ENCODE measurements at regions not wholly inside any gene's neighbourhood (a gene's known extent, or its start where the extent isn't known, plus 50 kb on each side); places are given as distances from the start of the nearest gene placed in this dataset.

DNA sequence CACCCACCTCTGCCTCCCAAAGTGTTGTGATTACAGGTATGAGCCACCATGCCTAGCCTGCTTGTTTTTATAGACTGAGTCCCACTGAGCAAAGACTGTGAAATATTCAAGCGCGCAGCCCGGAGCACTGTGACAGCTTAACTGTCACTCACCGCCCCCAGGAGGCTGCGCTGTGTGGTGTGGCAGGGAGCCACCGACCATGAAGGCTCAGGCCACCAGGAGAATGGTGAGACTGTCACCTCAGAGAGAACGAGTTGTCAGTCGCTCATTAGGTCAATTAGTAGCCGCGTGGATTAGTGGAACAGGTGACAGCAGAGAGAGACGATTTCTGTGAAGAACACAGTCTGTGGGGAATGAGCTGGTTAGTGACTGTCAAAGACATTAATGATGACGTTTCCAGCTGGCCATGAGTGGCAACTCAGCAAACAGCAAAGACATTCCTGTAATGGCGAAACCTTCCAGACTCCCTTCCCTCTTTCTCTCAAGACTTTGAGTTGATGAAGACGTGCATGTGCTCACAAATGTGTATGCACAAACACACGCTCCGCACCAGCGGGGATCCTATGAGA lies 64.5 kb downstream of the CYCS start (continued):
- TF ChIP-seq, protein P1, sequence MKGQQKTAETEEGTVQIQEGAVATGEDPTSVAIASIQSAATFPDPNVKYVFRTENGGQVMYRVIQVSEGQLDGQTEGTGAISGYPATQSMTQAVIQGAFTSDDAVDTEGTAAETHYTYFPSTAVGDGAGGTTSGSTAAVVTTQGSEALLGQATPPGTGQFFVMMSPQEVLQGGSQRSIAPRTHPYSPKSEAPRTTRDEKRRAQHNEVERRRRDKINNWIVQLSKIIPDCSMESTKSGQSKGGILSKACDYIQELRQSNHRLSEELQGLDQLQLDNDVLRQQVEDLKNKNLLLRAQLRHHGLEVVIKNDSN (IDR thresholded peaks at IDR 0.05; ENCODE audit: borderline replicate concordance, extremely low read length, insufficient read depth, low read depth, low read length): no peak
- TF ChIP-seq FOS (IDR thresholded peaks at IDR 0.05; ENCODE audit: borderline replicate concordance, extremely low read depth, insufficient read length): no peak
- TF ChIP-seq, protein P2, sequence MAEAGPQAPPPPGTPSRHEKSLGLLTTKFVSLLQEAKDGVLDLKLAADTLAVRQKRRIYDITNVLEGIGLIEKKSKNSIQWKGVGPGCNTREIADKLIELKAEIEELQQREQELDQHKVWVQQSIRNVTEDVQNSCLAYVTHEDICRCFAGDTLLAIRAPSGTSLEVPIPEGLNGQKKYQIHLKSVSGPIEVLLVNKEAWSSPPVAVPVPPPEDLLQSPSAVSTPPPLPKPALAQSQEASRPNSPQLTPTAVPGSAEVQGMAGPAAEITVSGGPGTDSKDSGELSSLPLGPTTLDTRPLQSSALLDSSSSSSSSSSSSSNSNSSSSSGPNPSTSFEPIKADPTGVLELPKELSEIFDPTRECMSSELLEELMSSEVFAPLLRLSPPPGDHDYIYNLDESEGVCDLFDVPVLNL (IDR thresholded peaks at IDR 0.05; ENCODE audit: low read depth, low read length): no peak

DNA sequence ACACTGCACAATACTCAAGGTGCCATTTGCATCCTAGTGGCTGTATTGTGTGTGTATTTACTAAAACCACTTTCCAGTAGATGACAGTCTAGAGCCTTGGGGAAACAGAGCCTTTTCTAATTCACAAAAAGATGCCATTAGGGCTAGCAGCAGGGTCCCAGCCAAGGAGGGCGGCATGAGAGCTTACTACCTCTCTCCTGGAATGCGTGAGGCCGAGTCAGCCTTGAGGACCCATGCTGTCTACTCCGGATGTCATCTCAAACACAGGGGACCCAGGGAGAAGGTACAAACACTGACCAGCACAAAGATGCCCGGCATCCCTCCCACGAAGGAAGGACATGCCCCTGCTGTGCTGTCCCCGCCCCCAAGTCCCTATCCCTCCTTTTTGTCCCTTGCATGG lies 65.5 kb downstream of the CYCS start:
- Histone ChIP-seq H3K9ac (ENCODE audit: control insufficient read depth, insufficient read depth, low read length) (no peak overlapping the region), H3K79me2 (ENCODE audit: control insufficient read depth, insufficient read depth, low read length) (no peaks in the 10 kb centered on the region), H3K9me3 (replicated peaks; ENCODE audit: control insufficient read depth, insufficient read depth, low read length) (no peaks in the 10 kb centered on the region), H2AFZ (ENCODE audit: control insufficient read depth, low read depth, low read length) (no peak overlapping the region), H3K36me3 (ENCODE audit: control insufficient read depth in 2 of 2, insufficient read depth in 2 of 2, low read length in 1 of 2) (no peaks in the 10 kb centered on the region), H3K4me3 (no peak overlapping the region), H3K4me1 (ENCODE audit: control insufficient read depth, insufficient read depth, low read length) (no peaks in the 10 kb centered on the region), H3K4me2 (ENCODE audit: control insufficient read depth, insufficient read depth) (no peak overlapping the region), H3K27ac (ENCODE audit: control insufficient read depth, insufficient read depth) (no peak overlapping the region), H4K20me1 (ENCODE audit: control insufficient read depth, insufficient read depth) (no peaks in the 10 kb centered on the region), H3K27me3 (replicated peaks in 1 of 2; ENCODE audit: control insufficient read depth in 2 of 2, insufficient read depth in 2 of 2, low read length in 1 of 2) (no peaks in the 10 kb centered on the region; a peak in 1 of 4 replicates)
- no peak for DNase-seq (ENCODE audit: low read depth, low spot score)
- no peak for ATAC-seq
- 56% methylated on average over 7 of the region's 7 CpGs for WGBS (ENCODE audit: insufficient coverage, insufficient replicate concordance, low lambda C conversion rate, missing lambda C conversion rate)
- in situ Hi-C loops (cut with MboI): no loop called here
- BruUV-seq (replicated peaks): no TSS peak
- intact Hi-C loops (cut with micrococcal nuclease; ENCODE audit: unreplicated experiment): no loop called here
- SMC1A ChIA-PET (ENCODE audit: uncharacterized antibody, unreplicated experiment): no interaction called here
- TF ChIP-seq ESRRA (IDR thresholded peaks at IDR 0.05; ENCODE audit: low read length): no peak
- TF ChIP-seq BHLHE40 (IDR thresholded peaks at IDR 0.05; ENCODE audit: borderline replicate concordance in 1 of 2, low read depth in 2 of 2, low read length in 1 of 2): no peak
- TF ChIP-seq POLR2A (IDR thresholded peaks at IDR 0.05; ENCODE audit: low read depth, low read length): no peak
- POLR2A ChIA-PET: no interaction called here
- FAIRE-seq: no peak
- RAD21 ChIA-PET (ENCODE audit: unreplicated experiment): no interaction called here
- CTCF ChIA-PET: interaction anchor here (0.5 to 0.7 kb wide), 2 partner anchors 18 to 80 kb away, joined by 3 read pairs; no protein-coding TSS in a partner anchor
